ENCODE measurements at regions not wholly inside any gene's neighbourhood (a gene's known extent, or its start where the extent isn't known, plus 50 kb on each side); places are given as distances from the start of the nearest gene placed in this dataset.

GRCh38 chr18:34001376-34001775 lies 223.3 kb downstream of the NOL4 start:
- POLR2A ChIA-PET: no interaction called here
- H3K27me3 Mint-ChIP-seq: no peaks in the 10 kb centered on the region

GRCh38 chr18:33987206-33987605 lies 237.5 kb downstream of the NOL4 start:
- CTCF ChIA-PET: no interaction called here
- Mint-ChIP-seq H3K27me3 (no peaks in the 10 kb centered on the region), H3K36me3 (ENCODE audit: low read depth) (no peaks in the 10 kb centered on the region), H3K4me3 (no peak overlapping the region), H3K9me3 (peaks cover 8% of the 10 kb centered on the region), H3K27ac (no peak overlapping the region), H3K4me1 (ENCODE audit: low read depth) (no peaks in the 10 kb centered on the region)
- TF ChIP-seq CTCF (IDR thresholded peaks at IDR 0.05): no peak
- intact Hi-C loops (cut with micrococcal nuclease): no loop called here
- ATAC-seq: no peak
- POLR2A ChIA-PET: no interaction called here
- DNase-seq: no peak

More at GRCh38 chr18:34001376-34001775, 223.3 kb downstream of the NOL4 start:
- ATAC-seq (no peak), DNase-seq (no peak)
- Mint-ChIP-seq H3K4me1 (ENCODE audit: low read depth) (no peaks in the 10 kb centered on the region), H3K4me3 (no peak overlapping the region), H3K36me3 (ENCODE audit: low read depth) (no peaks in the 10 kb centered on the region), H3K27ac (no peak overlapping the region), H3K9me3 (peaks cover 3% of the 10 kb centered on the region)
- TF ChIP-seq CTCF (IDR thresholded peaks at IDR 0.05): no peak
- CTCF ChIA-PET: no interaction called here
- intact Hi-C loops (cut with micrococcal nuclease): no loop called here

- Mint-ChIP-seq H3K27me3 (no peaks in the 10 kb centered on the region), H3K4me3 (no peak overlapping the region), H3K27ac (no peak overlapping the region), H3K9me3 (peaks cover 8% of the 10 kb centered on the region), H3K36me3 (ENCODE audit: low read depth) (no peaks in the 10 kb centered on the region), H3K4me1 (ENCODE audit: low read depth) (no peaks in the 10 kb centered on the region)
- ChIA-PET CTCF (no interaction called here), POLR2A (no interaction called here)
- intact Hi-C loops (cut with micrococcal nuclease): no loop called here
- TF ChIP-seq CTCF (IDR thresholded peaks at IDR 0.05): no peak
- no peak for DNase-seq
- no peak for ATAC-seq
Observed at GRCh38 chr18:33983126-33983525, 241.6 kb downstream of the NOL4 start.

GRCh38 chr18:33960417-33960816 lies 264.3 kb downstream of the NOL4 start:
- POLR2A ChIA-PET: no interaction called here
- intact Hi-C loops (cut with micrococcal nuclease): no loop called here
- Mint-ChIP-seq H3K36me3 (ENCODE audit: low read depth) (no peaks in the 10 kb centered on the region), H3K4me3 (no peak overlapping the region), H3K9me3 (peaks cover 13% of the 10 kb centered on the region), H3K27me3 (no peaks in the 10 kb centered on the region), H3K27ac (no peak overlapping the region), H3K4me1 (ENCODE audit: low read depth) (no peaks in the 10 kb centered on the region)
- TF ChIP-seq CTCF (IDR thresholded peaks at IDR 0.05): no peak
- DNase-seq: no peak
- CTCF ChIA-PET: no interaction called here
- no peak for ATAC-seq

- ATAC-seq: no peak
- Mint-ChIP-seq H3K27me3 (no peaks in the 10 kb centered on the region), H3K27ac (no peak overlapping the region), H3K9me3 (peaks cover 13% of the 10 kb centered on the region), H3K4me1 (ENCODE audit: low read depth) (no peaks in the 10 kb centered on the region), H3K36me3 (ENCODE audit: low read depth) (no peaks in the 10 kb centered on the region), H3K4me3 (no peak overlapping the region)
- DNase-seq: no peak
- CTCF ChIA-PET: no interaction called here
- TF ChIP-seq CTCF (IDR thresholded peaks at IDR 0.05): no peak
- intact Hi-C loops (cut with micrococcal nuclease): no loop called here
- POLR2A ChIA-PET: no interaction called here
Observed at GRCh38 chr18:33959609-33960008, 265.1 kb downstream of the NOL4 start.
